OCI-M1 (cell line): ENCODE measurements at regions not wholly inside any gene's neighbourhood (a gene's known extent, or its start where the extent isn't known, plus 50 kb on each side); places are given as distances from the start of the nearest gene placed in this dataset.

Experiments used
- DNase-seq: peaks from one replicate; lab custom pipeline; 2025; lab: John Stamatoyannopoulos, UW

DNA sequence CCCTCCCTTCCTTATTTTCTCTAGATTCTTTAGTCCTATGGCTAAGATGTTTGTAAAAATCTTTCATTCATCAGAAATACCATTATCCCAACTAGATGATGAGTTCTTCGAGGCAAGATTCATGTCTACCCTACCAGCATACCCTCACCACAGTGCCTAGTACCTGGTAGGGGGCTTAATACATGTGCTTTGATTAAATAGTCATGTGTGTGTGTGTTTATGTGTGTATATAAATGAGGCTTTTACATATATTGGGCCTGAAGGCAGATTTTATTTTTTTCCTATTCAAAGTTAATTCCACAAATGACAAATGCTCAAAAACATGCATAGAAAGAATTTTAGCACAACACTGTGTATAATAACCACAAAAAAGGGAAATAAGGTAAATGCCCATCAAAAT lies 193.0 kb upstream of the IRX3 start:
- DNase-seq: no peak

DNA sequence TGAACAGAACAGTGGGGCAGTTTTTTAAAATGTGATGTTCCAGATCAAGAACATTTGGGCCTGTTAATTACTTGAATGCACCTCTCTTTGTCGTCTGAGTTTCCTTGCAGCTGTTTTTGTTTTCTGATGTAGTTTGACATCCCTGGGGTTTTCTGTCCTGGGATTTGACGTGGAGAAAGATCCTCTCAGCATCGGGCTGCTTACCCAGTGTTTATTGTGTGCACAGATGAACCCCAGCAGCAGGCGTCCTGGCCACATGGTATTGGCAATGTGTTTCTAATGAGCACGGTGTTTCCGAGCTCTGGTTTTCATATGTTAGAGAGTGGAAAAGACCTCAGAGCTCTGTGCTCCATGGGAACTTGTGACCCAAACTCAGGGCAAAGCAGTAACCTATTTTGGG lies 191.1 kb upstream of the IRX3 start:
- no peak for DNase-seq

DNA sequence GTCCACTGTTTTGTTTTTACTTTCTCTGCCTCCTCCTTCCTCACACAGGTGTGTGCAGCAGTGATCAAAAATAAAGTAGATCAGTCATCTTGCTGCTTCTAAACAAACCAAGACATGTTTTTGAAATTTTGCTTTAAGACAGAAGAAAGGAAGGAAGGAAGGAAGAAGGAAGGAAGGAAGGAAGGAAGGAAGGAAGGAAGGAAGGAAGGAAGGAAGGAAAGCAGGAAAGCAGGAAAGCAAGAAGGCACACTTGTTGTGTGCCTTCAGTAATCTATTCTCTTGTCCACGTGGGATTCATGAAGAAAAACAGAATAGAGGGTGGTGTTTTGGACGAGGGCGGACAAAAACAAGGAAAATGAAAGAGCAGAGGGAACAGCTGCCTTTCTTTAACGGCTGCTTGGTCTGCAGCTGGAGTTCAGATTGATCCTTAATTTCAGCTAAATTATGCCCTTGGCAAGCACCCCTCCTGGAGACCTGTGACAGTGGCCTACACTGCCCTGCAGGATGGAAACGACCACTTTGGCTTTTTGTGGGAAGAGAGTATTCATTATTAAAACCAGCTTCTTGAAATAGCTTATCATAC lies 188.5 kb upstream of the IRX3 start:
- no peak for DNase-seq

DNA sequence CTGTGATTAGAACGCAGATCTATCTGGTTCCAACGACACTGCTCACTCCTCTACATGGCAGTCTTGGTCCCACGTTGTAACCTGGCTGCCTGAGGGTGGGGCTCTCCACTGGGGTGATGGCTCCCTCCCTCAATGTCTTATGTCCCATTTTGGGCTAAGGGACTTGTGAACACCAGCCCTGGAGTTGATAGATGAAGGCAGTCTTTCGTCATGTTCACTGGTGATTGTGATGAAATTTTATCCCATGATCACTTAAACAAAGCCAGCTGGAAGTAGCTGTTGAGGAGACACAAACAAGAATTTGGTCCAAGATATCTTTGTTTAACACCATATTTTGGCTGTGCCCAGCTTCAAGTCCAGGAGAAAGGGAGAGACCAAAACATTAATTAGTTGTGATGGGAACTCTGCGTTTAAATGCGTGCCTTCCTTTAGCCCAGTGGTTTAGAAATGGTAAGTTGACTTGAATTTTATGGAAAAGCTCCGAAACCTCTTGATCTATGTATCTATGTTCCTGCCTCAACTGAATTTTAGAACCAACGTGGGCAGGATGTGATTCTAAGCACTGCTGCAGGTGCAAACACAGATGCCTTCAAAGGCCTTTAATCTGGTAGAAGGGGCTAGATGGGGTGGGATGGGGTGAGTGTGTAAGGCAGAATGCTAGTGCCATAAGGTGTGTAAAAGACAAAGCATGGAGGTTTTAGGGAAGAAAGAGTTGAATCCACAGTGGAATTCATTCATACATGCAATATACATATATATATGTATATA lies 186.8 kb upstream of the IRX3 start:
- DNase-seq: no peak

- DNase-seq: no peak
These were observed 180.8 kb upstream of the IRX3 start for GRCh38 chr16:54467398-54467797.

- DNase-seq: no peak
These were observed 179.6 kb upstream of the IRX3 start for GRCh38 chr16:54466233-54466632.

DNA sequence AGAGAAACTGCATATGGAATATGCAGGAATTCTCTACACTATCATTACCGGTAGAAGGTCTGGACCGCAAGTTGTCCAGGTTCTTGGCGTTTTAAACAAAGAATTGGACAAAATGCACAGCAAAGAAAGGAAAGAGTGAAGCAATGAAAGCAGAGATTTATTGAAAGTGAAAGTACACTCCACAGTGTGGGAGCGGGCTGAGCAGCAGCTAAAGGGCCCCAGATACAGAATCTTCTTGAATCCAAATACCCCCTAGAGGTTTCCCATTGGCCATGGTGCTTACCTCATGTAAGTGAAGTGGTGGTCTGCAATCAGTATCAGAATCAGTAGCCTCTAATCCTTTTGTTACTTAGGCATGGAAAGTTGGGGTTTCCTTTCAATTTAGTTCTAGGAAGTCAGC lies 178.5 kb upstream of the IRX3 start:
- no peak for DNase-seq

GRCh38 chr16:54462771-54463170 lies 176.2 kb upstream of the IRX3 start:
- DNase-seq: no peak

GRCh38 chr16:54462151-54462651 lies 175.6 kb upstream of the IRX3 start:
- no peak for DNase-seq

- no peak for DNase-seq
These were observed 173.8 kb upstream of the IRX3 start for GRCh38 chr16:54460263-54460860.

DNA sequence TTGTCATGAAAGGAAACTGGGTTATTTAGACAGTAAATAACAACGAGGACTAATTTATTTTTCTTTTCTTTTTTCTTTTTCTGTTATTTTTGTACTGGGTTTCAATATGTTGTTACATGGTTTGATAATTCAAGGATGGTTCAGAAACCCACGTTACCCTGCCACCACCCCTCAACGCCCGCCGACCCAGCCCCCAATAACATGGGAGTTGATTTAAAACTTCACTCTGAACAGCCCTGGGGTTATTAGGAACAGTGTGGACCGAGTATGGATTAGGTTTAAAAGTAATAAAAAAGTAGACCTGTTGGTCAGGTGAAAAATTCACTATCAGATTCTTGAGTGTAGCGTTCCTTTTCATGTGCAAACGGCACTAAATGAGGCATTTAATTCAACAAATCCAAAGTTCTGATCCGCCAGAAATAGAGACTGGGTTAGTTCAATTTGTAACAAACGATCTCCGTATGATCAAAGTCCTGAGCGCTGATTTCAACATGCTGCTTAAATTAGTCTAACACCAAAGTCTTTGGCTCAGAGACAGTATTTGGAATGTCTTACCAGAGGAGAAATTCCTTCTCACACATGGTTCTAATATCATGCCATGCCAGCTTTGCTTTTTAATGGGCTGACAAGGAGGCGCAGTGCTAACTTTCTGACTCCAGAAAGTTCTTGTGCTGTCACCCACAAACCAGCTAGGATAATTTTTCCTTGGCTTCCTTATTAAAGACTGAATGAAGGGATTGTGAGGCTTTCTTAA lies 173.1 kb upstream of the IRX3 start:
- no peak for DNase-seq

- DNase-seq: no peak
These were observed 172.3 kb upstream of the IRX3 start for GRCh38 chr16:54458923-54459322.

DNA sequence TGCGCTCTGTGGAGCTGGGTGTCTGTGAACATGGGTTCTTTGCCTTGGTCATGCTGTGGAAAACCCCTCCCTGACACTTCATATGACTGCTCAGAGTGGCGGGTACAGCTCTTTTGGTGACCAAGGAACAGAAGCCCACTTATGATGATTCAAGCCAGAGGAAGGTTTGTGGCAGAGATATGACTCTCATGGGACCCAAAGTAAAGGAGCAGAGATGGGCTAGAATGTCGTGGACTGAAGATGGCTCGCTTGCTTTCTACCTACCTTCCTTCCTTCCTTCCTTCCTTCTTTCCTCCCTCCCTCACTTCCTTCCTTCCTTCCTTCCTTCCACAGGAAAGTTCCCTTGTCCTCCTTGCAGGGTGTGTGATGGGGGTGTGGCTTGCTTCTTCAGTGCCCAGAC lies 169.7 kb upstream of the IRX3 start:
- no peak for DNase-seq

DNA sequence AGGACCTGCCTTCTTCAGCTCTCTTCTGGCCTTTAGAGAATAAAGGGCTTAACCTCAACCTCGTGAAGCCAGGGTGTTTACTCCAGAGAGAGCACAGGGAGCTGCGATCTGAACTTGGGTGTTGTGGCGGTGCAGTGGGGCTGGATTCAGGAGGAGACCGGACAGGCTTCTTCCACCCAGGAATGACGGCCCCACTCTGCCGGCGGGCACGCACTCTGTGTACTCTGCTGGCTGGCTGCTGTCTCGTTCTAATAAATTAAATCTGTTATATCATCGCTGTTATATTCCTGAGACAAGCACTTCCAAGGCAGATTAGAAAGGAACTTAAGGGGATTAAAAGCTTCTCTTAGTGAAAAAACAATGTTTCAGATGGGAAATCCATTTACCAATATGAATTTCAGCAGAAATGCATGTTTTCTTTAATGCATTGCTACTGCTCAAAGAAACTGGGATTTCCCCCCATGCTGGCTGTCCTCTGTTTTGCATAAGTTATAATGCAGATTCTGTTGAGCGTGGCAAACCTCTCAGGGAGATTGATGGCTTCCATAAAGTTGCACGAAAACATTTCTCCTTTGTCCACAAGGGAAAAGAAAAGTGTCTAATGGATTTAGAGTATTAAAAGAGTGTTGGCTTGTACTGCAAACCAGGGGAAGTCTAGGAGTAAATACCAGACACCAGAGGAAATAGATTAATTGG lies 168.6 kb upstream of the IRX3 start:
- DNase-seq: no peak

DNA sequence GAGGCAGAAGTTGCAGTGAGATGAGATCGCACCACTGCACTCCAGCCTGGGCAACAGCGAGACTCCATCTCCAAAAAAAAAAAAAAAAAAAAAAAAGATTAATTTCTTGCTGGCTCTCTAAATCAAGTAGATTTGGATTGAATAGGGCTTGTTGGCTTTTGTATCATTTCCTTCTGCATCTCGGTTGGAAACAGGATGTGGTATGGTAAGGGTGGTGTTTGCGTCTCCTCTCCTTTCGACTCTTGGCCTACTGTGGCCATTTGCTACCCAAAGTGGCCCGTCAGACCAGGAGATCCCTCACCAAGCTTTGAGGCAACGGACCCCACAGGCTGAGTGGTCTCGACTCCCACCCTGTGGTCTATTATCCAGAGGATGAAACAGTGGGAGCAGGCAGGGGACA lies 168.0 kb upstream of the IRX3 start:
- no peak for DNase-seq

DNA sequence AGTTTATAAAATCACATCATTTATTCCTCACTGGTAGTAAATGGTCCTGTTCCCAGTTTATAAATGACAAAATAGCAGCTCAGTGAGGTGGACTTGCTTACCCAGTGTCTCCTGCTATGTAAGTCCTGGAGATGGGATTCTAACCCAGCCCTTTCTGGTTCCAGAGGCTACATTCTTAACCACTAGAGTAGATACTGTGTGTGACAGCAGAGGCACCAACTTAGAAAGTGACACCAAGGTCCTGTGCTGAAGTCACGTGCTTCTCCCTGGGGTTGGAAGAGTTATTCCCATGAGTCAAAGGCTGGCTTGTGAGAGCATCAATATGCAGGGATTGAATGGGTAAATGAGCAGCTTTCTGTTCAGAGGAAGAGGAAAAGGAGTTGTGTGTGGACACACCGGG lies 167.3 kb upstream of the IRX3 start:
- DNase-seq: no peak

- peak; percentile 77 for DNase-seq
These were observed 161.2 kb upstream of the IRX3 start for GRCh38 chr16:54447576-54448440.

DNA sequence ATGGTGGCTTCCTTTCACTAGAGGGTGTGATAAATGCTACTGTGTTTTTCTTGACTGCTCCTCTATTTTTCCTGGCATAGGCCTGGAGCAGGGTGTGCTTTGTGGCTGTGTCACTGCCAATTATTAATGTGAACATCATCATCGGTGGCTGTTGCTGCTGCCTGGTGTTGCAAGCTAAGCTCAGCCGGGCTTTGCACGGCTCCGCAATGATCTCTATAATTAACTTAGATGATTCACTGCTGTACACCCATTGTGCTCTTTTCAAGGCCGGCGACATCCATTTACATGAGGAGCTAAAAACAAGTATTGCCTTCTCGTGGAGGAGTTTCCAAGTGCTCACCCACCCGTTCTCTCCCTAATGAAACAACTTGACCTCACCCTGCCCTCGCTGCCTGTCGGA lies 160.1 kb upstream of the IRX3 start:
- no peak for DNase-seq

DNA sequence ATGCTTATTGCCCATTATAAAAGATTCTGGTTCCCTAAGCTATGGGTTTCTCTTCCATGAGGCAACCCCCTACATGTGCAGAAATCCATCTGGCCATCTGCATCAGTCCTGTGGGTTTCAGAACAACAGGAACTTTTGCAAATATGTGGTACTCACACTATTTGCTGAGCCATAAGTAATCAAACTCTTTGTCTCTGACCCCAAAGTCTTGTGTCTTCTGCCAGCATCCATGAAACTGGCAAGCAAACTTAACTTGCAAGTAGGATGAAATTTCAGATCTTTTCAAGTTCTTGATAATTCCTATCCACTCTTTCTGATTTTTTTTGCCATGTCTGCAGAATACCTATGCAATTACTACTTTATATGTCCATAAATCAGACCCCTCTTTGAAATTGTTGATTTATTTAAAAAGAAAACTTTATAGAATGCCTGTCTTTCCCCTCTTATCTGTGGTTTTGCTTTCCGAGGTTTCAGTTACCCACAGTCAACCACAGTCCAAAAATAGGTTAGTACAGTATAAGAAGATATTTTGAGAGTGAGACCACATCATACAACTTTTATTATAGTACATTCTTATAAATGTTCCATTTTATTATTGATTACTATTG lies 158.4 kb upstream of the IRX3 start:
- peak; percentile 2 for DNase-seq

GRCh38 chr16:54443839-54444238 lies 157.3 kb upstream of the IRX3 start:
- no peak for DNase-seq

DNA sequence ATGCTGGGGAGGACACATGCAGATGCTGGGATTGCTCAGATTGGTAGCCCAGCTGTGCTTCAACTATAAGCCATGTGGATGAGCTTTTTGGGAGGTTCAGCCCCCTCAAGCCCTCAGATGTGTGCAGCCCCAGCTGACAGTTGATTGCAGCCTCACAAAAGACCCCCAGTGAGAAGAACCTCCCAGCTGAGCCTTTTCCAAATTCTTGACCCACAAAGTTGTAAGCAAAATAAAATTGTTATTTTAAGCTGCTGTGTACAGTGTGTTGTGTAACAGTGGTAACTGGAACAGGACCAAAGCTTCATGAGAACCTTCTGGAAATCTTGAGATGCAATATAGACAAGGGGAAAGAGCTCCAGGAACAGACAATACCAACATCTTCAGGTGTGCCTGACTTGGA lies 156.8 kb upstream of the IRX3 start:
- no peak for DNase-seq
